IMR-90 (cell line): ENCODE measurements at regions not wholly inside any gene's neighbourhood (a gene's known extent, or its start where the extent isn't known, plus 50 kb on each side); places are given as distances from the start of the nearest gene placed in this dataset.

ENCODE experiments used
- ATAC-seq: fragments of 200-7000 bp; cut with Tn5 transposase; 2 replicates; pipeline ENCODE4 v1.9.1; 2020; ENCODE audit warnings: low read depth, mild to moderate bottlenecking, moderate library complexity
- BruUV-seq: library from RNA; stranded (reverse); fragments of 400-500 nt; replicated peaks from 2 replicates; lab custom pipeline; 2021; lab: Mats Ljungman, UMichigan
- CTCF ChIA-PET: fragments of 300-600 bp; formaldehyde crosslinking; extraction: SDS; loops from one replicate; lab custom pipeline; 2021; ENCODE audit warnings: antibody characterized with exemption; lab: Yijun Ruan, JAX
- POLR2A ChIA-PET: fragments of 300-600 bp; sonication (Branson Sonifier 250); formaldehyde crosslinking; loops from one replicate; lab custom pipeline; 2022; ENCODE audit warnings: antibody characterized with exemption; ENCODE audit not compliant: unreplicated experiment; lab: Charles Lee
- DNase-seq: peaks from one replicate; pipeline ENCODE4 v3.0.0; 2013
- H2AFZ ChIP-seq: replicated peaks from 2 replicates; pipeline ENCODE3; 2013; ENCODE audit warnings: low read length, mild to moderate bottlenecking; ENCODE audit not compliant: poor library complexity
- H2AK5ac ChIP-seq: 2 replicates; pipeline ENCODE4 v1.6.1; 2013; ENCODE audit warnings: low read depth, low read length, inconsistent platforms
- H2AK9ac ChIP-seq: replicated peaks from 2 replicates; pipeline ENCODE3; 2013; ENCODE audit warnings: mild to moderate bottlenecking, low read depth, low read length, moderate library complexity; ENCODE audit not compliant: poor library complexity
- H2BK120ac ChIP-seq: 2 replicates; pipeline ENCODE4 v1.6.1; 2013; ENCODE audit warnings: low read depth, low read length, inconsistent platforms
- H2BK15ac ChIP-seq: 3 replicates; pipeline ENCODE4 v1.6.1; 2013; ENCODE audit warnings: low read depth, low read length, inconsistent platforms
- H2BK20ac ChIP-seq: 2 replicates; pipeline ENCODE4 v1.6.1; 2013; ENCODE audit warnings: low read depth, mild to moderate bottlenecking, inconsistent platforms, low read length, moderate library complexity
- H2BK5ac ChIP-seq: 2 replicates; pipeline ENCODE4 v1.6.1; 2013; ENCODE audit warnings: mild to moderate bottlenecking, low read depth, low read length, inconsistent platforms; ENCODE audit not compliant: poor library complexity, severe bottlenecking
- H3K14ac ChIP-seq: replicated peaks from 2 replicates; pipeline ENCODE4 v1.6.1; 2013; ENCODE audit warnings: low read depth, low read length, inconsistent platforms
- H3K18ac ChIP-seq: 2 replicates; pipeline ENCODE4 v1.6.1; 2013; ENCODE audit warnings: low read depth, low read length, control low read depth
- H3K23ac ChIP-seq: 2 replicates; pipeline ENCODE4 v1.6.1; 2013; ENCODE audit warnings: low read depth, low read length, inconsistent platforms
- H3K27ac ChIP-seq: 2 replicates; pipeline ENCODE4 v1.5.1; 2013; ENCODE audit warnings: mild to moderate bottlenecking, control low read depth, low read length; ENCODE audit not compliant: insufficient read depth
- H3K27me3 ChIP-seq: 2 replicates; pipeline ENCODE4 v1.6.1; 2013; ENCODE audit warnings: low read length; ENCODE audit not compliant: control insufficient read depth, insufficient read depth
- H3K36me3 ChIP-seq: 2 replicates; pipeline ENCODE4 v1.6.1; 2013; ENCODE audit warnings: low read length, mixed read lengths; ENCODE audit not compliant: control insufficient read depth, insufficient read depth
- H3K4ac ChIP-seq: 2 replicates; pipeline ENCODE4 v1.6.1; 2013; ENCODE audit warnings: low read depth, low read length, inconsistent platforms
- H3K4me1 ChIP-seq: 2 replicates; pipeline ENCODE4 v1.6.1; 2013; ENCODE audit warnings: low read length, mixed read lengths; ENCODE audit not compliant: control insufficient read depth, insufficient read depth
- H3K4me2 ChIP-seq: 2 replicates; pipeline ENCODE4 v1.6.1; 2013; ENCODE audit warnings: low read depth, mild to moderate bottlenecking, control low read depth, low read length, moderate library complexity
- H3K4me3 ChIP-seq: 2 replicates; pipeline ENCODE4 v1.5.1; 2013; ENCODE audit warnings: low read depth, mild to moderate bottlenecking, control low read depth, low read length, moderate library complexity; ENCODE audit not compliant: insufficient read depth
- H3K56ac ChIP-seq: 2 replicates; pipeline ENCODE4 v1.6.1; 2013; ENCODE audit warnings: low read length, inconsistent platforms; ENCODE audit not compliant: insufficient read depth; ENCODE audit errors: extremely low read depth
- H3K79me1 ChIP-seq, 2 experiments: 2 replicates each; pipeline ENCODE4 v1.6.1; 2013; ENCODE audit warnings: low read length in 2 of 2, inconsistent platforms in 1 of 2, low read depth in 1 of 2
- H3K9ac ChIP-seq: 2 replicates; pipeline ENCODE4 v1.6.1; 2013; ENCODE audit warnings: low read depth, low read length, control low read depth
- H3K9me1 ChIP-seq: 2 replicates; pipeline ENCODE4 v1.6.1; 2013; ENCODE audit warnings: low read length, inconsistent platforms; ENCODE audit not compliant: insufficient read depth
- H3K9me3 ChIP-seq: 2 replicates; pipeline ENCODE4 v1.6.1; 2013; ENCODE audit warnings: low read length; ENCODE audit not compliant: control insufficient read depth, insufficient read depth
- H4K20me1 ChIP-seq: 2 replicates; pipeline ENCODE4 v1.6.1; 2013; ENCODE audit warnings: low read length, inconsistent platforms; ENCODE audit not compliant: insufficient read depth
- H4K5ac ChIP-seq: 2 replicates; pipeline ENCODE4 v1.6.1; 2013; ENCODE audit warnings: mild to moderate bottlenecking, low read depth, low read length, control low read depth
- H4K8ac ChIP-seq, 2 experiments: 2 replicates each; pipeline ENCODE4 v1.6.1; 2013; ENCODE audit warnings: low read depth in 2 of 2, low read length in 2 of 2, control low read depth in 1 of 2, inconsistent platforms in 1 of 2
- H4K91ac ChIP-seq: 2 replicates; pipeline ENCODE4 v1.6.1; 2013; ENCODE audit warnings: low read depth, low read length, inconsistent platforms; ENCODE audit not compliant: insufficient read depth
- BHLHE40 ChIP-seq: fragments of 150-350 bp; IDR thresholded peaks from 2 replicates; pipeline ENCODE4 v1.6.1; 2016; ENCODE audit warnings: mild to moderate bottlenecking, low read depth, low read length
- CEBPB ChIP-seq: IDR thresholded peaks from 2 replicates; pipeline ENCODE4 v1.6.1; 2012; ENCODE audit warnings: low read depth, low read length, improper control_type of control experiment
- CHD1 ChIP-seq: IDR thresholded peaks from 2 replicates; pipeline ENCODE4 v1.6.1; 2012; ENCODE audit warnings: low read depth, low read length, improper control_type of control experiment
- MAFK ChIP-seq: IDR thresholded peaks from 2 replicates; pipeline ENCODE4 v1.6.1; 2012; ENCODE audit warnings: low read depth, low read length, improper control_type of control experiment
- MAZ ChIP-seq: IDR thresholded peaks from 2 replicates; pipeline ENCODE4 v1.6.1; 2012; ENCODE audit warnings: low read depth, mild to moderate bottlenecking, low read length, improper control_type of control experiment, moderate library complexity, borderline replicate concordance
- MXI1 ChIP-seq: IDR thresholded peaks from 2 replicates; pipeline ENCODE4 v1.6.1; 2012; ENCODE audit warnings: low read depth, mild to moderate bottlenecking, low read length, moderate library complexity, borderline replicate concordance
- NFE2L2 ChIP-seq: fragments of 150-350 bp; IDR thresholded peaks from 2 replicates; pipeline ENCODE4 v1.6.1; 2016; ENCODE audit warnings: low read depth, mild to moderate bottlenecking, low read length
- POLR2A ChIP-seq: IDR thresholded peaks from 2 replicates; pipeline ENCODE4 v1.6.1; 2012; ENCODE audit warnings: mild to moderate bottlenecking, low read depth, low read length
- RAD21 ChIP-seq: IDR thresholded peaks from 2 replicates; pipeline ENCODE4 v1.6.1; 2012; ENCODE audit warnings: low read length, improper control_type of control experiment
- RCOR1 ChIP-seq: IDR thresholded peaks from 2 replicates; pipeline ENCODE4 v1.6.1; 2012; ENCODE audit warnings: mild to moderate bottlenecking, low read length, improper control_type of control experiment; ENCODE audit not compliant: insufficient replicate concordance
- RFX5 ChIP-seq: IDR thresholded peaks from 2 replicates; pipeline ENCODE4 v1.8.0; 2012; ENCODE audit warnings: low read depth, mild to moderate bottlenecking, low read length, moderate library complexity
- SMC3 ChIP-seq: fragments of 150-350 bp; IDR thresholded peaks from 2 replicates; pipeline ENCODE4 v1.6.1; 2016; ENCODE audit warnings: low read depth, mild to moderate bottlenecking, antibody characterized with exemption, low read length, moderate library complexity
- WGBS, 2 experiments: methylation state at CpG; one replicate each; pipeline versions ENCODE4 v1.1.5 to v1.1.7; 2013; ENCODE audit warnings: missing lambda C conversion rate in 2 of 2; ENCODE audit not compliant: insufficient read length in 1 of 2; ENCODE audit errors: extremely low coverage in 2 of 2; 5-methylcytosine and 5-hydroxymethylcytosine counted together
- dilution Hi-C: fragments of 300-500 bp; cut with HindIII; formaldehyde crosslinking; loops from one replicate; pipeline ENCODE4 v1.14.3; 2018; ENCODE audit warnings: low sequenced_read_pairs; ENCODE audit not compliant: unreplicated experiment
- in situ Hi-C: fragments of 300-500 bp; cut with MboI; formaldehyde crosslinking; loops from 3 replicates; pipeline ENCODE4 v1.14.3; 2019; ENCODE audit warnings: low sequenced_read_pairs, inconsistent platforms, mixed read lengths
- intact Hi-C: fragments of 100-400 bp; cut with micrococcal nuclease; formaldehyde crosslinking; loops from 2 replicates; pipeline ENCODE4 v1.10.0; 2022
- TF ChIP-seq, protein P1 (sequence below): fragments of 150-350 bp; IDR thresholded peaks from 2 replicates; pipeline ENCODE4 v1.6.1; 2016; ENCODE audit warnings: low read depth, mild to moderate bottlenecking, low read length, moderate library complexity, borderline replicate concordance
- TF ChIP-seq, protein P2 (sequence below): conservative IDR thresholded peaks from 2 replicates; pipeline ENCODE4 v1.5.1; 2012; ENCODE audit warnings: mild to moderate bottlenecking, low read depth, low read length, improper control_type of control experiment
- TF ChIP-seq, protein P3 (sequence below): fragments of 150-350 bp; IDR thresholded peaks from 2 replicates; pipeline ENCODE4 v1.6.1; 2017; ENCODE audit warnings: mild to moderate bottlenecking, antibody characterized with exemption, low read length, low read depth

DNA sequence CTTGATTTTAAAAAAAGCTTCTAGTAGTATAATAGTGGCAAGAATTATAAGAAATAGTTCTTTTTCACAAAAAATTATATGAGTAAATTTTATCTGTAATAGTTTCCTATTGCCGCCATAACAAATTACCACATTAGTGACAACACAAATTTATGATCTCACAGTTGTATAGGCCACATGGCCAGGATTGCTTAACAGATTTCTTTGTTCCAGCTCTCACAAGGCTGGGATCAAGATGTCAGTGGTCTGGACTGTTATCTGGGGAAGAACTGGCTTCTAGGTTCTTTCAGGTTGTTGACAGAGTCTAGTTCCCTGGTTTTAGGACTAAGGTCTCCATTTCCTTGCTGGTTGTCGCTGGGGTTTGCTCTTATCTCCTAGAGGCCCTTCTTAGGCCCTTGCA is 236.4 kb downstream of the USP25 start:
- DNase-seq: no peak
- no peak overlapping the region for H3K14ac ChIP-seq
- intact Hi-C loops: no loop called here
- no TSS peak for BruUV-seq
- no peak overlapping the region for H4K8ac ChIP-seq
- H3K56ac ChIP-seq: no peak overlapping the region
- no peak overlapping the region for H2BK20ac ChIP-seq
- H3K27me3 ChIP-seq: no peaks in the 10 kb centered on the region
- no peaks in the 10 kb centered on the region for H3K36me3 ChIP-seq
- H3K23ac ChIP-seq: no peak overlapping the region
- H4K91ac ChIP-seq: no peak overlapping the region
- H3K9ac ChIP-seq: no peak overlapping the region
- ATAC-seq: no peak
- H2BK120ac ChIP-seq: no peak overlapping the region
- POLR2A ChIA-PET: no interaction called here
- H3K4me1 ChIP-seq: no peaks in the 10 kb centered on the region
- no peaks in the 10 kb centered on the region for H3K9me1 ChIP-seq
- H2BK5ac ChIP-seq: no peak overlapping the region
- CTCF ChIA-PET: no interaction called here
- in situ Hi-C loops: no loop called here
- no peak overlapping the region for H2BK15ac ChIP-seq
- no peak overlapping the region for H4K5ac ChIP-seq
- dilution Hi-C loops: no loop called here
- no peaks in the 10 kb centered on the region for H4K20me1 ChIP-seq
- H2AFZ ChIP-seq: no peak overlapping the region
- no peak overlapping the region for H2AK9ac ChIP-seq
- no CpG with 5 or more reads among the region's 2 CpGs for WGBS, 2 experiments
- H3K4ac ChIP-seq: no peak overlapping the region
- H3K4me2 ChIP-seq: no peak overlapping the region
- no peak overlapping the region for H2AK5ac ChIP-seq
- H3K27ac ChIP-seq: no peak overlapping the region
- H3K4me3 ChIP-seq: no peak overlapping the region
- no peaks in the 10 kb centered on the region for H3K9me3 ChIP-seq
- no peak overlapping the region for H3K18ac ChIP-seq
- no peaks in the 10 kb centered on the region for H3K79me1 ChIP-seq
- TF ChIP-seq RCOR1 (no peak), RAD21 (no peak), CEBPB (no peak), MXI1 (no peak), POLR2A (no peak), RFX5 (no peak), MAZ (no peak), BHLHE40 (no peak), NFE2L2 (no peak), SMC3 (no peak), MAFK (no peak), CHD1 (no peak)
- TF ChIP-seq, protein P1, sequence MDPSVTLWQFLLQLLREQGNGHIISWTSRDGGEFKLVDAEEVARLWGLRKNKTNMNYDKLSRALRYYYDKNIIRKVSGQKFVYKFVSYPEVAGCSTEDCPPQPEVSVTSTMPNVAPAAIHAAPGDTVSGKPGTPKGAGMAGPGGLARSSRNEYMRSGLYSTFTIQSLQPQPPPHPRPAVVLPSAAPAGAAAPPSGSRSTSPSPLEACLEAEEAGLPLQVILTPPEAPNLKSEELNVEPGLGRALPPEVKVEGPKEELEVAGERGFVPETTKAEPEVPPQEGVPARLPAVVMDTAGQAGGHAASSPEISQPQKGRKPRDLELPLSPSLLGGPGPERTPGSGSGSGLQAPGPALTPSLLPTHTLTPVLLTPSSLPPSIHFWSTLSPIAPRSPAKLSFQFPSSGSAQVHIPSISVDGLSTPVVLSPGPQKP: no peak
- TF ChIP-seq, protein P2, sequence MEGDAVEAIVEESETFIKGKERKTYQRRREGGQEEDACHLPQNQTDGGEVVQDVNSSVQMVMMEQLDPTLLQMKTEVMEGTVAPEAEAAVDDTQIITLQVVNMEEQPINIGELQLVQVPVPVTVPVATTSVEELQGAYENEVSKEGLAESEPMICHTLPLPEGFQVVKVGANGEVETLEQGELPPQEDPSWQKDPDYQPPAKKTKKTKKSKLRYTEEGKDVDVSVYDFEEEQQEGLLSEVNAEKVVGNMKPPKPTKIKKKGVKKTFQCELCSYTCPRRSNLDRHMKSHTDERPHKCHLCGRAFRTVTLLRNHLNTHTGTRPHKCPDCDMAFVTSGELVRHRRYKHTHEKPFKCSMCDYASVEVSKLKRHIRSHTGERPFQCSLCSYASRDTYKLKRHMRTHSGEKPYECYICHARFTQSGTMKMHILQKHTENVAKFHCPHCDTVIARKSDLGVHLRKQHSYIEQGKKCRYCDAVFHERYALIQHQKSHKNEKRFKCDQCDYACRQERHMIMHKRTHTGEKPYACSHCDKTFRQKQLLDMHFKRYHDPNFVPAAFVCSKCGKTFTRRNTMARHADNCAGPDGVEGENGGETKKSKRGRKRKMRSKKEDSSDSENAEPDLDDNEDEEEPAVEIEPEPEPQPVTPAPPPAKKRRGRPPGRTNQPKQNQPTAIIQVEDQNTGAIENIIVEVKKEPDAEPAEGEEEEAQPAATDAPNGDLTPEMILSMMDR: no peak
- TF ChIP-seq, protein P3, sequence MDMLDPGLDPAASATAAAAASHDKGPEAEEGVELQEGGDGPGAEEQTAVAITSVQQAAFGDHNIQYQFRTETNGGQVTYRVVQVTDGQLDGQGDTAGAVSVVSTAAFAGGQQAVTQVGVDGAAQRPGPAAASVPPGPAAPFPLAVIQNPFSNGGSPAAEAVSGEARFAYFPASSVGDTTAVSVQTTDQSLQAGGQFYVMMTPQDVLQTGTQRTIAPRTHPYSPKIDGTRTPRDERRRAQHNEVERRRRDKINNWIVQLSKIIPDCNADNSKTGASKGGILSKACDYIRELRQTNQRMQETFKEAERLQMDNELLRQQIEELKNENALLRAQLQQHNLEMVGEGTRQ: no peak
